IMR-90 (cell line): ENCODE measurements at regions not wholly inside any gene's neighbourhood (a gene's known extent, or its start where the extent isn't known, plus 50 kb on each side); places are given as distances from the start of the nearest gene placed in this dataset.
A peak's percentile ranks its signal among the peaks of the same experiment; 100 is the strongest.

Experiments
- ATAC-seq: fragments of 200-7000 bp; cut with Tn5 transposase; 2 replicates; pipeline ENCODE4 v1.9.1; 2020; ENCODE audit warnings: low read depth, mild to moderate bottlenecking, moderate library complexity
- BruUV-seq: library from RNA; stranded (reverse); fragments of 400-500 nt; replicated peaks from 2 replicates; lab custom pipeline; 2021; lab: Mats Ljungman, UMichigan
- CTCF ChIA-PET: fragments of 300-600 bp; formaldehyde crosslinking; extraction: SDS; loops from one replicate; lab custom pipeline; 2021; ENCODE audit warnings: antibody characterized with exemption; lab: Yijun Ruan, JAX
- POLR2A ChIA-PET: fragments of 300-600 bp; sonication (Branson Sonifier 250); formaldehyde crosslinking; loops from one replicate; lab custom pipeline; 2022; ENCODE audit warnings: antibody characterized with exemption; ENCODE audit not compliant: unreplicated experiment; lab: Charles Lee
- DNase-seq: peaks from one replicate; pipeline ENCODE4 v3.0.0; 2013
- H2AFZ ChIP-seq: replicated peaks from 2 replicates; pipeline ENCODE3; 2013; ENCODE audit warnings: low read length, mild to moderate bottlenecking; ENCODE audit not compliant: poor library complexity
- H2AK5ac ChIP-seq: 2 replicates; pipeline ENCODE4 v1.6.1; 2013; ENCODE audit warnings: low read depth, low read length, inconsistent platforms
- H2AK9ac ChIP-seq: replicated peaks from 2 replicates; pipeline ENCODE3; 2013; ENCODE audit warnings: mild to moderate bottlenecking, low read depth, low read length, moderate library complexity; ENCODE audit not compliant: poor library complexity
- H2BK120ac ChIP-seq: 2 replicates; pipeline ENCODE4 v1.6.1; 2013; ENCODE audit warnings: low read depth, low read length, inconsistent platforms
- H2BK15ac ChIP-seq: 3 replicates; pipeline ENCODE4 v1.6.1; 2013; ENCODE audit warnings: low read depth, low read length, inconsistent platforms
- H2BK20ac ChIP-seq: 2 replicates; pipeline ENCODE4 v1.6.1; 2013; ENCODE audit warnings: low read depth, mild to moderate bottlenecking, inconsistent platforms, low read length, moderate library complexity
- H2BK5ac ChIP-seq: 2 replicates; pipeline ENCODE4 v1.6.1; 2013; ENCODE audit warnings: mild to moderate bottlenecking, low read depth, low read length, inconsistent platforms; ENCODE audit not compliant: poor library complexity, severe bottlenecking
- H3K14ac ChIP-seq: replicated peaks from 2 replicates; pipeline ENCODE4 v1.6.1; 2013; ENCODE audit warnings: low read depth, low read length, inconsistent platforms
- H3K18ac ChIP-seq: 2 replicates; pipeline ENCODE4 v1.6.1; 2013; ENCODE audit warnings: low read depth, low read length, control low read depth
- H3K23ac ChIP-seq: 2 replicates; pipeline ENCODE4 v1.6.1; 2013; ENCODE audit warnings: low read depth, low read length, inconsistent platforms
- H3K27ac ChIP-seq: 2 replicates; pipeline ENCODE4 v1.5.1; 2013; ENCODE audit warnings: mild to moderate bottlenecking, control low read depth, low read length; ENCODE audit not compliant: insufficient read depth
- H3K27me3 ChIP-seq: 2 replicates; pipeline ENCODE4 v1.6.1; 2013; ENCODE audit warnings: low read length; ENCODE audit not compliant: control insufficient read depth, insufficient read depth
- H3K36me3 ChIP-seq: 2 replicates; pipeline ENCODE4 v1.6.1; 2013; ENCODE audit warnings: low read length, mixed read lengths; ENCODE audit not compliant: control insufficient read depth, insufficient read depth
- H3K4ac ChIP-seq: 2 replicates; pipeline ENCODE4 v1.6.1; 2013; ENCODE audit warnings: low read depth, low read length, inconsistent platforms
- H3K4me1 ChIP-seq: 2 replicates; pipeline ENCODE4 v1.6.1; 2013; ENCODE audit warnings: low read length, mixed read lengths; ENCODE audit not compliant: control insufficient read depth, insufficient read depth
- H3K4me2 ChIP-seq: 2 replicates; pipeline ENCODE4 v1.6.1; 2013; ENCODE audit warnings: low read depth, mild to moderate bottlenecking, control low read depth, low read length, moderate library complexity
- H3K4me3 ChIP-seq: 2 replicates; pipeline ENCODE4 v1.5.1; 2013; ENCODE audit warnings: low read depth, mild to moderate bottlenecking, control low read depth, low read length, moderate library complexity; ENCODE audit not compliant: insufficient read depth
- H3K56ac ChIP-seq: 2 replicates; pipeline ENCODE4 v1.6.1; 2013; ENCODE audit warnings: low read length, inconsistent platforms; ENCODE audit not compliant: insufficient read depth; ENCODE audit errors: extremely low read depth
- H3K79me1 ChIP-seq, 2 experiments: 2 replicates each; pipeline ENCODE4 v1.6.1; 2013; ENCODE audit warnings: low read length in 2 of 2, inconsistent platforms in 1 of 2, low read depth in 1 of 2
- H3K9ac ChIP-seq: 2 replicates; pipeline ENCODE4 v1.6.1; 2013; ENCODE audit warnings: low read depth, low read length, control low read depth
- H3K9me1 ChIP-seq: 2 replicates; pipeline ENCODE4 v1.6.1; 2013; ENCODE audit warnings: low read length, inconsistent platforms; ENCODE audit not compliant: insufficient read depth
- H3K9me3 ChIP-seq: 2 replicates; pipeline ENCODE4 v1.6.1; 2013; ENCODE audit warnings: low read length; ENCODE audit not compliant: control insufficient read depth, insufficient read depth
- H4K20me1 ChIP-seq: 2 replicates; pipeline ENCODE4 v1.6.1; 2013; ENCODE audit warnings: low read length, inconsistent platforms; ENCODE audit not compliant: insufficient read depth
- H4K5ac ChIP-seq: 2 replicates; pipeline ENCODE4 v1.6.1; 2013; ENCODE audit warnings: mild to moderate bottlenecking, low read depth, low read length, control low read depth
- H4K8ac ChIP-seq, 2 experiments: 2 replicates each; pipeline ENCODE4 v1.6.1; 2013; ENCODE audit warnings: low read depth in 2 of 2, low read length in 2 of 2, control low read depth in 1 of 2, inconsistent platforms in 1 of 2
- H4K91ac ChIP-seq: 2 replicates; pipeline ENCODE4 v1.6.1; 2013; ENCODE audit warnings: low read depth, low read length, inconsistent platforms; ENCODE audit not compliant: insufficient read depth
- USF2 ChIP-seq: fragments of 150-350 bp; IDR thresholded peaks from 2 replicates; pipeline ENCODE4 v1.6.1; 2017; ENCODE audit warnings: mild to moderate bottlenecking, antibody characterized with exemption, low read length, low read depth
- WGBS, 2 experiments: methylation state at CpG; one replicate each; pipeline versions ENCODE4 v1.1.5 to v1.1.7; 2013; ENCODE audit warnings: missing lambda C conversion rate in 2 of 2; ENCODE audit not compliant: insufficient read length in 1 of 2; ENCODE audit errors: extremely low coverage in 2 of 2; 5-methylcytosine and 5-hydroxymethylcytosine counted together
- dilution Hi-C: fragments of 300-500 bp; cut with HindIII; formaldehyde crosslinking; loops from one replicate; pipeline ENCODE4 v1.14.3; 2018; ENCODE audit warnings: low sequenced_read_pairs; ENCODE audit not compliant: unreplicated experiment
- in situ Hi-C: fragments of 300-500 bp; cut with MboI; formaldehyde crosslinking; loops from 3 replicates; pipeline ENCODE4 v1.14.3; 2019; ENCODE audit warnings: low sequenced_read_pairs, inconsistent platforms, mixed read lengths
- intact Hi-C: fragments of 100-400 bp; cut with micrococcal nuclease; formaldehyde crosslinking; loops from 2 replicates; pipeline ENCODE4 v1.10.0; 2022

GRCh38 chr17:77459018-77459755, 318.4 kb downstream of the SEC14L1 start:
- TF ChIP-seq USF2 = no peak
- H3K4me1 ChIP-seq = peaks cover 48% of the 10 kb centered on the region
- in situ Hi-C loops (no loop called here), intact Hi-C loops (no loop called here), dilution Hi-C loops (no loop called here)
- no peak overlapping the region for H3K4me3 ChIP-seq
- no peak overlapping the region for H3K9ac ChIP-seq
- BruUV-seq = no TSS peak
- H3K18ac ChIP-seq = no peak overlapping the region
- DNase-seq (no peak), ATAC-seq (no peak)
- peak overlapping the region; percentile 58; the same call in 1 of the 2 replicates for H3K23ac ChIP-seq
- no peak overlapping the region for H3K56ac ChIP-seq
- H4K91ac ChIP-seq = no peak overlapping the region
- no peak overlapping the region for H3K4me2 ChIP-seq
- H4K8ac ChIP-seq = no peak overlapping the region
- no peak overlapping the region for H2BK15ac ChIP-seq
- CTCF ChIA-PET = no interaction called here
- no peak overlapping the region for H3K27ac ChIP-seq
- peaks cover 44% of the 10 kb centered on the region for H3K9me1 ChIP-seq
- POLR2A ChIA-PET = no interaction called here
- 90% methylated on average over 3 of the region's 19 CpGs; no CpG with 5 or more reads in 1 of the 2 experiments for WGBS, 2 experiments
- H2BK120ac ChIP-seq = no peak overlapping the region
- peaks cover 35 to 92% of the 10 kb centered on the region in 2 experiments for H3K79me1 ChIP-seq
- H2AK5ac ChIP-seq = 0 out of 2 replicates have a peak overlapping the region, but pooled peaks have one; percentile 3
- no peak overlapping the region for H3K4ac ChIP-seq
- H3K36me3 ChIP-seq = peaks cover 12% of the 10 kb centered on the region
- H4K5ac ChIP-seq = no peak overlapping the region
- H3K14ac ChIP-seq = no peak overlapping the region
- H2BK20ac ChIP-seq = no peak overlapping the region
- H2AFZ ChIP-seq = no peak overlapping the region
- H2AK9ac ChIP-seq = peak overlapping the region; percentile 11
- no peaks in the 10 kb centered on the region for H3K9me3 ChIP-seq
- no peaks in the 10 kb centered on the region for H3K27me3 ChIP-seq
- H4K20me1 ChIP-seq = peaks cover 98% of the 10 kb centered on the region
- H2BK5ac ChIP-seq = no peak overlapping the region
